OCI-LY7 (cell line): ENCODE measurements at regions not wholly inside any gene's neighbourhood (a gene's known extent, or its start where the extent isn't known, plus 50 kb on each side); places are given as distances from the start of the nearest gene placed in this dataset.

ENCODE experiments used
- EZH2phosphoT487 ChIP-seq: fragments of 200-600 bp; sonication (generic); IDR thresholded peaks from 2 replicates; pipeline ENCODE4 v1.6.1; 2018; ENCODE audit warnings: low read depth, borderline replicate concordance, mild to moderate bottlenecking, mixed run types, antibody characterized with exemption, low read length, moderate library complexity, mixed read lengths
- TF ChIP-seq, protein P1 (sequence below): fragments of 200-600 bp; sonication (generic); conservative IDR thresholded peaks from 2 replicates; pipeline ENCODE4 v1.5.1; 2014; ENCODE audit warnings: mild to moderate bottlenecking, antibody characterized with exemption, low read length, moderate library complexity, mixed read lengths

- no peak for TF ChIP-seq EZH2phosphoT487
- TF ChIP-seq, protein P1, sequence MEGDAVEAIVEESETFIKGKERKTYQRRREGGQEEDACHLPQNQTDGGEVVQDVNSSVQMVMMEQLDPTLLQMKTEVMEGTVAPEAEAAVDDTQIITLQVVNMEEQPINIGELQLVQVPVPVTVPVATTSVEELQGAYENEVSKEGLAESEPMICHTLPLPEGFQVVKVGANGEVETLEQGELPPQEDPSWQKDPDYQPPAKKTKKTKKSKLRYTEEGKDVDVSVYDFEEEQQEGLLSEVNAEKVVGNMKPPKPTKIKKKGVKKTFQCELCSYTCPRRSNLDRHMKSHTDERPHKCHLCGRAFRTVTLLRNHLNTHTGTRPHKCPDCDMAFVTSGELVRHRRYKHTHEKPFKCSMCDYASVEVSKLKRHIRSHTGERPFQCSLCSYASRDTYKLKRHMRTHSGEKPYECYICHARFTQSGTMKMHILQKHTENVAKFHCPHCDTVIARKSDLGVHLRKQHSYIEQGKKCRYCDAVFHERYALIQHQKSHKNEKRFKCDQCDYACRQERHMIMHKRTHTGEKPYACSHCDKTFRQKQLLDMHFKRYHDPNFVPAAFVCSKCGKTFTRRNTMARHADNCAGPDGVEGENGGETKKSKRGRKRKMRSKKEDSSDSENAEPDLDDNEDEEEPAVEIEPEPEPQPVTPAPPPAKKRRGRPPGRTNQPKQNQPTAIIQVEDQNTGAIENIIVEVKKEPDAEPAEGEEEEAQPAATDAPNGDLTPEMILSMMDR: no peak
These were observed 172.9 kb upstream of the TOPAZ1 start for GRCh38 chr3:44068753-44069152.
